Naive B cell (primary cell): ENCODE measurements at regions not wholly inside any gene's neighbourhood (a gene's known extent, or its start where the extent isn't known, plus 50 kb on each side); places are given as distances from the start of the nearest gene placed in this dataset.
"Not testable (repeated sequence)": the region's sequence is repeated elsewhere in the genome, so short reads cannot be mapped to it uniquely, and the experiment has no call there.

ENCODE experiments used
- ATAC-seq, 2 donors: fragments of 150-1000 bp; cut with Tn5 transposase; 2 replicates each; pipeline ENCODE4 v1.10.0; 2021; ENCODE audit warnings: low read depth in 2 of 2, mild to moderate bottlenecking in 2 of 2, moderate library complexity in 2 of 2
- DNase-seq: peaks from one replicate; pipeline ENCODE4 v3.0.0; 2022
- H3K27ac Mint-ChIP-seq, 6 donors: one replicate each; pipeline ENCODE4 v1.8.0; 2020 to 2022; ENCODE audit warnings: mild to moderate bottlenecking in 6 of 6, mixed read lengths in 6 of 6, moderate library complexity in 5 of 6, inconsistent platforms in 2 of 6
- H3K27me3 Mint-ChIP-seq, 3 donors: one replicate each; pipeline ENCODE4 v1.8.0; 2021 to 2022; ENCODE audit warnings: mixed read lengths in 3 of 3, mild to moderate bottlenecking in 1 of 3
- H3K36me3 Mint-ChIP-seq, 2 donors: one replicate each; pipeline ENCODE4 v1.8.0; 2020 to 2022; ENCODE audit warnings: mixed read lengths in 2 of 2, inconsistent platforms in 1 of 2, mild to moderate bottlenecking in 1 of 2
- H3K4me1 Mint-ChIP-seq, 3 donors: one replicate each; pipeline ENCODE4 v1.8.0; 2020 to 2022; ENCODE audit warnings: mixed read lengths in 3 of 3, inconsistent platforms in 1 of 3, mild to moderate bottlenecking in 1 of 3, moderate library complexity in 1 of 3
- H3K4me3 Mint-ChIP-seq, 8 donors: one replicate each; pipeline ENCODE4 v1.8.0; 2020 to 2022; ENCODE audit warnings: mild to moderate bottlenecking in 8 of 8, mixed read lengths in 8 of 8, moderate library complexity in 8 of 8, inconsistent platforms in 2 of 8
- H3K9me3 Mint-ChIP-seq, 7 donors: one replicate each; pipeline ENCODE4 v1.8.0; 2020 to 2022; ENCODE audit warnings: mixed read lengths in 7 of 7, mild to moderate bottlenecking in 5 of 7, inconsistent platforms in 2 of 7, moderate library complexity in 1 of 7

GRCh38 chrX:106484233-106484632 lies 127.5 kb upstream of the RADX start:
- Mint-ChIP-seq H3K27ac (peak overlapping the region in 5 of 6 donors; percentile 4 to 79 (median 60)), H3K27me3 (no peaks in the 10 kb centered on the region), H3K9me3 (no peaks in the 10 kb centered on the region), H3K4me3 (peak overlapping the region in 5 of 8 donors; percentile 8 to 58 (median 24)), H3K36me3 (no peaks in the 10 kb centered on the region), H3K4me1 (peaks cover 8 to 12% (median 10%) of the 10 kb centered on the region in 3 donors)
- ATAC-seq (peak; percentile 87 to 88), DNase-seq (peak; percentile 3)

GRCh38 chrX:106493210-106493816 lies 118.5 kb upstream of the RADX start:
- H3K9me3 Mint-ChIP-seq, result peaks cover 0 to 11% (median 5%) of the 10 kb centered on the region in 7 donors
- H3K36me3 Mint-ChIP-seq, ATAC-seq, H3K4me3 Mint-ChIP-seq, H3K4me1 Mint-ChIP-seq, DNase-seq, H3K27ac Mint-ChIP-seq, H3K27me3 Mint-ChIP-seq: not testable (repeated sequence)

GRCh38 chrX:106499473-106499872 lies 112.3 kb upstream of the RADX start:
- DNase-seq (no peak), ATAC-seq (no peak)
- H3K4me3 Mint-ChIP-seq, result no peak overlapping the region
- peaks cover 0 to 8% (median 0%) of the 10 kb centered on the region in 7 donors for H3K9me3 Mint-ChIP-seq
- peaks cover 0 to 4% (median 2%) of the 10 kb centered on the region in 3 donors for H3K4me1 Mint-ChIP-seq
- no peak overlapping the region for H3K27ac Mint-ChIP-seq
- H3K27me3 Mint-ChIP-seq, result no peaks in the 10 kb centered on the region
- no peaks in the 10 kb centered on the region for H3K36me3 Mint-ChIP-seq

- no peaks in the 10 kb centered on the region for H3K36me3 Mint-ChIP-seq
- H3K9me3 Mint-ChIP-seq, result peaks cover 0 to 1% (median 0%) of the 10 kb centered on the region in 7 donors
- H3K27me3 Mint-ChIP-seq, result peaks cover 0 to 11% (median 0%) of the 10 kb centered on the region in 3 donors
- no peaks in the 10 kb centered on the region for H3K4me1 Mint-ChIP-seq
- H3K4me3 Mint-ChIP-seq, result no peak overlapping the region
- no peak for DNase-seq
- no peak overlapping the region for H3K27ac Mint-ChIP-seq
- ATAC-seq, result no peak
Observed at GRCh38 chrX:106510713-106511403, 100.9 kb upstream of the RADX start.
